ENCODE measurements at regions not wholly inside any gene's neighbourhood (a gene's known extent, or its start where the extent isn't known, plus 50 kb on each side); places are given as distances from the start of the nearest gene placed in this dataset.
"Not testable (repeated sequence)": the region's sequence is repeated elsewhere in the genome, so short reads cannot be mapped to it uniquely, and the experiment has no call there.

DNA sequence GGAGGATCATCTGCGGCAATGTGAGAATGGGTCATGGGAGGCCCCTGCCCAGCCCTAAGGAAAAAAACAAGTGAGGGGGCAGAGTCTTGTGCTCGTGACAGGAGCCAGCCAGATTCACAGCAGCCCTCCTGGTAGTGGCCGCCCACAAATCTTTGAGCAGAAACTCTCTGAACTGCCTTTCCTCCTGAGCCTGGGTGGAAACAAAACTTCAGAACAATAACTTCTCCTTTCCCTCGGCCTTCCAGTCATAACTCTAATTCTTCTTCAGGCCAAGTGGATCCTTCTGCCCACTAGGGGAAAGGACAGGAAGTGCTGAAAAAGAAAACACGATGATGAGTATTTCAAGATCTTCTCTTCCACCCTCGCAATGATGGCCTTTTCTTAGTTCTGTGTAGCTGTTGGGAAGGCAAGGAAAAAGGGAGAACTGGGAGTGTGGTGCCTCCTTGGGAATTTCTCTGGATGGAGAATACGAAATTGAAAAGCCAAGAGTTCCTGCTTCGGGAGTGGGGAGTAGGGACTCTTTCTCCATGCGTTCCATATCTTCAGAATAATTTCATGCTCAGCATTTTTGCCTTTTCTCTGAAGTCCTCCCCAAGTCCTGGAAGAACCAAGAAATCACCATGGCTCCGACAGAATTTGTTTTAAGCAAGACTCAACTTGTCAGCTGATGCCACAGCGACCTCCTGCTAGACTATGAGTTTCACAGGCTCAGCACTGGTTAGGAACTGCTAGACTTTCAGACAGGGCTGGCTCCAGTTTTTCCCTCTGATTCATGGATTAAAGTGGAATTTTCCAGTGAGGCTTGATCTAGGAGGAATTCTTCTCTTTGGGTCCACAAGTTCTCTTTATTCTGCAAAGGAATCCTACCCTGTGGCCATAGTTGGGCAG is 188.9 kb downstream of the CAND1 start:
- no peak for DNase-seq

DNA sequence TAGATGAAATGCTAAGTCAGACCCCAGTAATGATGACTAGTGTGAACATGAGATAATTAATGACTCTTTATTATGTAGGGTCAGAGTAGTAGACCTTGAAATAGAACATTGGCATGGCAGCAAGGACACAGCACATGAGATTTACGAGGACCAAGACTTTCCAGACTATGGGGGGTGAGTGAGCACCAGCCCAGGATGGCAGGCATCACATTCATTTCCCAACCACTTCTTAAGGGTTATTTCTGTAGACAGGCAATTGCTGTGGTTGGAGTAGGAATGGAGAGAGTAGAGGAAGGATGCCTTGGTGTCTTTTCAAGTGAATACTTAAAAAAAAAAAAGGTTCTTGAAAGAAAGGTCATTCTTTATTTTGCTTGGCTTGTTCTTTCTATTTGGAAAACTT is 189.4 kb upstream of the DYRK2 start:
- no peak for DNase-seq

DNA sequence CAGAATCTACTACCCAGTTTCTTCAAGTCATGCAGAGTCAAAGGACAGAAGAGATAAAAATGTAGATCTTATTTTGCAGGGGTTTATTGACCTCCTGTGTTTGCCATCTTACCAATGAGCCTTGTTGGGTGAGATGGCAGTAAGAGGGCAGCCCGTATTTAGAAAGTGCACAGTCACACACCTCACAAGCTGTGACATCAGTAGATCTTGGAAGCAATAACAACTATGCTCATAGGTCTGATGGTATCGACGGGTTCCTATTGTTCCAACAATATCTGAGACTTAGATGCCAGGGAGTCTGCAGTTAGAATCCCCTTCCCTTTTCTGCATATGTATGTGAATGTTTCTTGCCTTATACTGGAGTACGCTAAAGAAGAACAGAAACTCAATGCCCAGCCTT is 189.0 kb upstream of the DYRK2 start:
- no peak for DNase-seq

DNA sequence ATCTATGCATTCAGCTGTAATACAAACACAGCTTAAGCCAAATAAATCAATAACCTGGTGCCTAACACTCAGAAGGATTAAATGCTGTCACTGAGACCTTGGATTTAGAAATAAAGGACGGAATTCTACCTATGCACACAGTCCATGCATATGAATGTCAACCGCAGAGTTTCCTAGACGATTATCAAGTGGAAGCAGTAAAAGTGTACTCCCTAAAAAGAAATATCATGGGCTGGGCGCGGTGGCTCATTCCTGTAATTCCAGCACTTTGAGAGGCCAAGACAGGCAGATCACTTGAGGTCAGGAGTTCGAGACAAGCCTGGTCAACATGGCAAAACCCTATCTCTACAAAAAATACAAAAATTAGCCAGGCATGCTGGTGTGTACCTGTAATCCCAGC is 188.2 kb upstream of the DYRK2 start:
- DNase-seq = no peak

DNA sequence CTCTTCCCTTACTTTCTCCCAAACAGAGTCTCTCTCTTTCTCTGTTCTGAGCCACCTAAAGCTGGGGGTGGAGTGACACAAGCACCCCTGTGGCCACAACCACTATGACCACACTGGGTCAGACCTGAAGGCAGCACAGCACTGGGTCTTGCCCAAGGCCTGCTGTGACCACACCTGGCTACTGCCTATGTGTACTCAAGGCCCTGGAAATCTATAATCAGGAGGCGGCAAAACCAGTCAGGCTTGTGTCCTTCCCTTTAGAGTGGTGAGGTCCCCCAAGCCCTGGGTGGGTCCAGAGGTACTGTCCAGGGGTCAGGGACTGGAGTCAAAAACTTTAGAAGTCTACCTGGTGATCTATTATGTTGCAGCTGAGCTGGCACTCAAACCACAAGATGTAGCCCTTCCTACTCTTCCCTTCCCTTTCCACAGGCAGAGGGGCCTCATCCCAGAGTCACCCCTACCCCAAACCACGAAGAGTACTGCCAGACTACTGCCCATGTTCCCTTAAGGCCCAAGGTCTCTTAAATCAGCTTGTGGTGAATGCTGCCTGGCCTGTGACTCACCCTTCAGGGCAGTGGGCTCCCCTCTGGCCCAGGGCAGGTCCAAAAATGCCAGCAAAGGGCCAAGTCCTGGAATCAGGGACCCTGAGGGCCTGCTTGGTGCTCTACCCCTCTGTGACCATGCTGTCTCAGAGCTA is 179.8 kb upstream of the DYRK2 start:
- DNase-seq = no peak

DNA sequence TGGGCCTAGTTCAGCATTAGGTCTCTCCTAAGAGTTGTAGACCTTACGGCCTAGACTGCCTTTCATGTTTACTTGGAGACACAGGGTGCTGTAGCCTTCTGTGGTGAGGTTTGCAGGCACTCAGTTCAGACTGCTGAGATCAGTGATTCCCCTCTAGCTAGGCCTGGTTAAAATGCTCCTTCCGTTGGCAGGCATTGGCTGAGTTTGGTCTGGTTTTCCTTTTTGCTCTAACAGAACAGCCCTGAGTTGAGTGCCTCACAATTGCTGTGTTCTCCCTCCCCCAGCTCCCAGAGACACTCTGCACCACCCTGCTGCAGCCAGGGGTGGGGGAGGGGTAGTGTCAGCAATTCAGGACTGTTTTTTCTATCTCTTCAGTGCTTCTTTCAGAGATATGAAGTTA is 178.9 kb upstream of the DYRK2 start:
- DNase-seq = no peak

DNA sequence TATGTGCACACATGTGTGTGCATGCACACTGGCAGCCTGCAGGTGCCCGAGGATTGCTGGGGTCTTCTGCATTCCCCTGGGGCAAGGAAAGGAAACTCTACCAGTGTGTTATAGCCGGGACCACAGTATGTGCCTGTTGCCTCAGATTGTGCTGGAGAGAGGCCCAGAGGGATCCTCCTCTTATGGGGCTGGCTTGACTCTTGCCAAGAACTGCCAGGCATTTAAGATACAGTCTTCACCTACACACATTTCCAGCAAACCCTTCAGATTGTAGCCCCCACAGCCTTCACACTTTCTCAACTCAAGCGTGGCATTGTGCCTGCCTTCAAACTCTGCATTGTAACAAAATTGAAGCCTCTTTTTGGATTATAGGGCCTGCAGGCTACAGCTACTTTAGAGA is 176.7 kb upstream of the DYRK2 start:
- DNase-seq = no peak

DNA sequence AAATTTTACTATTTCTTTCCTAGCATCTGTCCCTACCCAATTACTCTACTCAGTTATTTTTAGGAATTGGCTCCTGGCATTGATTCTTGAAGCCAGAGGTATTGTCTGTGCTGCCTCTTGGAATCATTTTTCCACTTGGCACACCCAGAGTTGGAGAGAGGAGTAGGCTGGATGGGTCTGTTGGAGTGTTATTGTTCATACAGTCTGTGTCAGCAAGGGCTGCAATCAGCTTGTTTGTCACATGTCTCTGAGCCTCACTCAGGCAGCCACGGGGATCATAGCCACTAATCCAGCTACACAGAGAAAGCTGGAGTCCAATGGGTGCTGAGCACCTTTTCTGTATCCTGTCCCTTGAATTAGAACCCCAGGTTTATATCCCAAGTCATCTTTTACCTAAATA is 176.0 kb upstream of the DYRK2 start:
- peak; percentile 75 for DNase-seq

DNA sequence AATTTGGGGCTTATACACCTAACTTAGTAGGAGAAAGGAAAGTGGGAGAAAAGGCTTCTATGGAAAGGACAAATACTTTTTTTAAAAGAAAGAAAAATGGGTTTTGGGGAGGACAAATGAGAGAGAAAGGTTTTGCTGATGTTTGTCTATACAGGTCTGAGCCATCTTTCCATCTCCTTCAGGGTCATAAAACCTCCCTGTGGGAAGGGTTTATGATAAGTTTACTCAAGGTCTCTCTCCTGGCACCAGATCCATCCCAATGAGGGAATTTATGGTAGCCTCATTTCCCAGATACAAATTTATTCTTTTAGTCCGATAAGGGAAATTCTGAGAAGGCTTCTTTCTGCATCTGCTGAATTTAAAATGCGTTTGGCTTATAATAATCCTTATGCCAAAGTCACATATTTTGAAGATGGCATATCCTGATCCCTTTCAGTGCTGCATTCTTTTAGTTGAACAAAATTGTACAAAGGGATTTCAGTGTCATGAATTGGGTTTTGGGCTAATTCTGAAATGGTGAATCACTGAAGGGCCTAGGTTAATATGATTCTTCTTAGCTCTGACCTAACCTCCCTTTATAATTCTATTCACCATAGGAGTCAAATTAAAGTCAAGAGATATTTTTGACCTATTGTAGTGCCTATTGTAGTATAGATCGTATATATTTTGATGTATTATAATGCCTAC is 173.5 kb upstream of the DYRK2 start:
- DNase-seq = no peak

DNA sequence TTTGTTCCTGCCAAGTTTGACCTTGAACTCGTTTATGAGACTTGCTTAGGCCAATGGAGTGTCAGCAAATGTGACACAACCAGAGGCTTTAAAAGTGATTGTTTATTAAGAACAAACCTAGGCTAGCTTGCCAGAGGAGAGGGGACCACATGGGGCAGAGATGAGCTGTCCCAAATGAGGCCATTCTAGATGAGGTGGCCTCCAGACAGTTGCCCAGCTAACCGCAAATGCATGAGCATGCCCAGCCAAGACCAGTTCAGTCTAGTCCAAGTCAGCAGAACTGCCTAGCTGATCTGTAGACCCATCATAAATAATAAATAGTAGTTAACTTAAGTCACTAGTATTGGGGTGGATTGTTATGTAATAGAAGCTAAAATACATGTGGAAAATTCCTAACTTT is 172.8 kb upstream of the DYRK2 start:
- DNase-seq = no peak

DNA sequence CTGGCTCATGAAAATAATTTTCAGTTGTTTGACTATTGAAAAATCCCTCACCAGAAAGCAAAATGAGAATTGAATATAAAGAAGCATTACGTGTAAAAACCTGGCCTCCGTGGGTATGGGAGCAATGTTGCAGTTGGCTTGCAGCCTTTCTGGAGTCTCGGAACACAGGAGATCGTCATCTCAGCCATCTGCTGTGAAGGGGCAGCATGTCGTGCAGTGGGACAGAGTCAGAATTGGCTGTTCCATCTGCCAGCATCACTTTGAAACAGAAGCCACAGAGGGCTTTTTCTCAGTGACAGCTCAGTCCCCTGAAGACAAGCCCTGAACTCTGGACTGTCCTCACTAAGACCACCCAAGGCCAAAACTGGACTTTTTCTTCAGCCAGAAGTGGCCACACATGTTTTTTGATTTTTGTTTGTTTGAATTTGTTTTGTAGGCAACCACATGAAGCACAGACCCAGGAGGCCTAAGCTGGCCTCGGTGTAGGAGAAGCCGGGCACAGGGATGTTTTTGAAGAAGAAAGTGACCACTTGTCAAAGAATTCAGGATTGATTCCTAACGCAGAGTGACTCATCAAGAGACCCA is 170.8 kb upstream of the DYRK2 start:
- no peak for DNase-seq

DNA sequence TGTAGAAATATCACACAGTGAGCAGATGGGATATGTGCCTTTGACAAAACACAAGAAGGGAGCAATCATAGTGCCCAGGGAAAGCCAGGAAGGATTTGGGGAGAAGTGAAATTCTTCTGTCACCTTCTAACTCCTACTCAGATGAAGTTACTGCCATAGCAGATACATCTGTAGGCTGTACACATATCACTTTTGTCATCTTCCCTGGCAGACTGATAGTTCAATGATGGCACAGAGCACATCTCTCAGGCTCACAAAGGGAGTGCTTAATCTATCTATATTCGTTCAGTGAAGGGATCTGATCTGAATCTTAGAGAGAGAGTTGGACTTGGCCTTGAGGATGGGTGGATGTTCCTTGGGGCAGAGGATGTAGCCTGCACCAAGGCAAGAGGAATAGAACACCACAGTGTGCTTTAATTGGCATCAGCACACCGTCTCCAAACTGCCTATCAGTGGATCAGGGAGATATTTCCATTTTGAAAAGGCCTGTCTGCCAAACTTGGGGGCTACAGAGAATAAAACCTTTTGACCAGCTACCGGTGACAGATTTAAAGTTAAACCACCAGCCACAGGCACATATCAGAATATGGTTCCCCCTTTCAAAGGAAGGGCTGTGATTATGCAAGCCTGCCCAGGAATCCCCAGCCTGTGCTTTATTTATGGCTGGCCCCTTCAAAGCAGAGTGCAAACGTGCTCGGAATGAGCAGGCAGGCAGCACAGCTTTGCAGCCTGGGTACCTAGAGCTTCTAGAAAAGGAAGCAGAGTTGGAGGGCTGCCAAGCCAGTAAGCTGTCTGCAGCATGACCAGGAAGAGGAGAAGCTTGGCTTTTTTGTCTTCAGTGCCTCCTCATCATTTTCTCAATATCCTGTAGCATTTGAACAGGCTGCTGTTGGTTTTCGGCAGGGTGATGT is 165.5 kb upstream of the DYRK2 start:
- peak; percentile 45 for DNase-seq

DNA sequence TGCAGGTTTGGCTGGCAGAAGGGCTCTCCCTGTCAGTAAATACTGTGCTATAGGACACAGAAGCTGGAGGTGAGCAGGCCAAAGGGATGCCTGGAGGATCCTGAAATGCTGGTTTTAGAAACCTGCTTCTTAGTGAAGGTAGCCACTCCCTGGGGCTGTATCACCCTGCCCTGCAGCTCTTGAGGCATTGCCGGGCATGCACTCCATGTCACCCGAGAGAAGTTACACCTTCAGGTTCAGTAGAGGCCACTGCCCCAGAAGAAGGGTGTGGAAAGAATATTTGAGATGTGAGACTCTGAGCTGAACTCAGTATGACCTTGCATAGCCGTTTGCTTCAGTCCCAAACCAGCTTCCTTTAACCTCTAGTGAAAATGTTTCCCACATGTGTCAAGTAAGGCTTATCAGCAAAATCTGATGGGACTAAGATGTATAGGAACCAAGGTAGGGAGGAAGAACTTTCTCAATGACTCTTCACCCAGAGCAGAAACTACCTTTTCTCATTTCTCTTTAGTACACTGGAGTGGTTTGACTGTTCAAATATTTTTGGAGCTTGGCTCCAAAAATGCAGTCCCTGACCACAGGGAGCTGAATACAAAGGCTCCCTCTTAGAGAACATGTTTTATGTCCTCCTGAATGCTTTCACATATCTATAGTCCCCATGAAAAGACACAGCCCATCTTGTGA is 164.5 kb upstream of the DYRK2 start:
- no peak for DNase-seq

DNA sequence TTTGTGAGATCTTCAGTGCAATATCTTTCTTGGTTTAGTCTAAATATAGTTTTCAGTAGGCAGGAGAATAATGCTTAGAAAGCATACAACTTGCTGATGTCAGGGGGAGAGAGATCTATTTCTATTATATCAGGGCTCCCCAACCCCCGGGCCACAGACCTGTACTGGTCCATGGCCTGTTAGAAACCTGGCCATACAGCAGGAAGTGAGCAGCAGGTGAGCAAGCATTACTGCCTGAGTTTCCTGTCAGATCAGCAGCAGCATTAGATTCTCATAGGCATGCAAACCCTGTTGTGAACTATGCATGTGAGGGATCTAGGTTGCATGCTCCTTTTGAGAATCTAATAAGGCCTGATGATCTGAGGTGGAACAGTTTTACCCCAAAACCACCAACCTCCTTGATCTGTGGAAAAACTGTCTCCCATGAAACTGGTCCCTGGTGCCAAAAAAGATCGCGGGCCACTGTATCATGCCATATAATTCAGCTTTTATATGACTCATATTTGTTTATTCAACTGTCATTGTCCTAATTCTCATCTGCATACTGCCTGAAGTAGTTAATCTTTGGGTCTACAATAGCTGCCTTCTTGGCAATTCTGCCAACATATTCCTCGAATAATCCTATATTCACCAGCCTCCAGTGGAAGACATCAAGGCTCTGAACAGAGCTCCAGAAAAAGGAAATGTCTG is 163.6 kb upstream of the DYRK2 start:
- DNase-seq = no peak

DNA sequence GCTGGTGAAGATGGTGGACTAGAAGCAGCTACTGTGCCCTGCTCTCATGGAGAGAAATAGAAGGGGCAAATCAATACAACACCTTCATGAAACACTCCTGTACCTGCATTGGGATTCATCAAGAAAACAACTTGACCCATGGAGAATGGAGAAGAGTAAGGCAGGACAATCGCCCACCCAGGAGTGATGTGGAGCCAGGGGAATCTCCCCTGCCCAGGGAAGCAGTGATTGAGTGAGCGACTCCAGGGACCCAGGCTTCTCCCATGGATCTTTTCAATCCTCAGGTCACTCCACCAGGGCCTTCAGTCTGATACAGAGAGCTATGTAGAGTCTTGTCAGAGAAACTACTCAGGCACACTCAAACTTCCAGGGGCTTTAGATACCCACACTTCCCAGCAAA is 161.9 kb upstream of the DYRK2 start:
- no peak for DNase-seq

DNA sequence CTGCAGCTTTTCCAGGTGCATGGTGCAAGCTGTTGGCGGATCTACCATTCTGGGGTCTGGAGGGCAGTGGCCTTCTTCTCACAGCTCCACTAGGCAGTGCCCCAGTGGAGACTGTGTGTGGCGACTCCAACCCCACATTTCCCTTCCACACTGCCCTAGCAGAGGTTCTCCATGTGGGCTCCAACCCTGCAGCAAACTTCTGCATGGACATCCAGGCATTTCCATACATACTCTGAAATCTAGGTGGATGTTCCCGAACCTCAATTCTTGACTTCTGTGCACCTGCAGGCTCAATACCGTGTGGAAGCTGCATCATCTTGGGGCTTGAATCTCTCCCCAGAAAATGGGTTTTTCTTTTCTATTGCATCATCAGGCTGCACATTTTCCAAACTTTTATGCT is 160.2 kb upstream of the DYRK2 start:
- not testable (repeated sequence) for DNase-seq

DNA sequence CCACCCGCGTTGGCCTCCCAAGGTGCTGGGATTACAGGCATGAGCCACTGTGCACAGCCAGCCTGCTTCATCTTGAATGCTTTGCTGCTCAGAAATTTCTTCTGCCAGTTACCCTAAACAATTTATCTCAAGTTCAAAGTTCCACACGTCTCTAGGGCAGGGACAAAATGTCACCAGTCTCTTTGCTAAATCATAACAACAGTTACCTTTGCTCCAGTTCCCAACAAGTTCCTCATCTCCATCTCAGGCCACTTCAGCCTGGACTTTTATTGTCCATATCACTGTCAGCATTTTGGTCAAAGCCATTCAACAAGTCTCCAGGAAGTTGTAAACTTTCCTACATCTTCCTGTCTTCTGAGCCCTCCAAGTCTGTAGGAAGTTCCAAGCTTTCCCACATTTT is 159.5 kb upstream of the DYRK2 start:
- no peak for DNase-seq

DNA sequence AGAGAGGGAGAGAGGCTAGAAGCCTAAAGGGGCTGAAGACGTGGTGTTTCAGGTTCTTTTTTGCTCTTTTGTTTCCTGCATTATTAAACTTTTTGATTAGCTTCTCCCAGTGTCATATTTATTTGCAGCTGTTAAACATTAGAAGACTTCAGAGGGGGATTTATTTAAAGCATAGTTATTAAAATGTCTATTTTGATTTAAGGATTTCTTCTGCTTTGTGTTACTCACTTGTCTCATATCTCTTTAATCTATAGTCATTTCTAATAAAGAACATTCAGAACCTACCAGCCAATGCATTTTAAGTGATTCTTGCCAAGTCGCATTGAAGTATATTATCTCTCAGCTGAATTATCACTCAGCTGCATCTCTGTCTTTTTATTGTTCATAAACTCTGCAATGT is 152.0 kb upstream of the DYRK2 start:
- DNase-seq = no peak

DNA sequence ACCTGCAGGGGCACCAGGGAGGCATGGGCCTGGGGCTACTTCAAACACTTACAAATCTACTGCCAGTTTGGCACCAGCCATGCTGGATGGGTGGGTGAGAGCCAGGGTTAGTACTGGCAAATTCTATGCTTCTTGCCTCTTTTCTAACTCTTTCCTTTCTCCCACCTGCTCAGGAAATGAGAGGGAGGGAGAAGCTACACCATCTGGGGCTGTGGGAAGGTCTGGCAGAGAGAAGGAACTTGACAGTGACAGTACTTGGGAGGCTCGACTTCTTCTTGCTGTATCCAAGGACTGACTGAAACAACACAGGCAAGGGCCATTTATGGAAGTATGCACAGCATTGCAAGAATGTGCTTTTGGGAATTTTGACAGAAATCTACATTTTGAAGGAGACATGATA is 149.6 kb upstream of the DYRK2 start:
- no peak for DNase-seq

DNA sequence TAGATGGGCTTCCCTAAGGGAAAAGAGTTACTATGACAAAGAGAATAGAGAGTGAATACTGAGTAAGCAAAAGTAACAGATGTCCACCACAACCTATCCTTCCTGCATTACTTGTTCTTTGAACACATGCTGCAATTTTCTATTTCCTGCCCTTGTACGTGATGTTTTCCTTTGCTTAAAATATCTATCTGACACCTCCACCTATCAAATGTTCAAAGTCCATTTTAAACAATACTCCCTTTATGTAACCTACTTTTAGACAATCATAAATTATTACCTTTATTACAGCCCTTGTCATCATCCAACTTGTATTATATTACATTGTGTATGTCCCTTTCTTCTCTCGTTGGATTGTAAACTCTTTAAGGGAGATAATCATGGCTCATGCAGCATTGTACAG is 147.2 kb upstream of the DYRK2 start:
- no peak for DNase-seq

DNA sequence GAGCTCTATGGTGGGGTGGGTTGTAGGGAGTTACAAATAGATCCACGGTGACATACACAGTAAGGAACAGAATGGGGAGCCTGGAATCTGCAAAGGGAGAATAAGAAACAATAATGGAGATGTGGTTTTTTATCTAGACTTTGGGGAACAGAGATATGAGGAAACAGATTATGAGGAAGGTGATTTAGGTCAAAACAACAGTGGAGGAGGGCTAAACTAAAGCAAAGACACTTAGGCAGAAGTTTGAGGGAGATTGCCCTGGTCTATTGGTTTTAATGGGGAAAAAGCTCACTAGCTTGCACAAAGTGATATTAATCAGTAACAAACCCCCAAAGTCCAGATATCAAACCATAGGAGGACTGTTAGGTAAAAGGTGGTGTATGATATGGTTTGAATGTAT is 144.5 kb upstream of the DYRK2 start:
- no peak for DNase-seq

All from NCI-H2029 treated with DMSO at 0.1 percent for 48 hours (cell line).